ENCODE measurements at regions not wholly inside any gene's neighbourhood (a gene's known extent, or its start where the extent isn't known, plus 50 kb on each side); places are given as distances from the start of the nearest gene placed in this dataset.

- H3K27ac ChIP-seq (replicated peaks) = no peak overlapping the region
- no peak for DNase-seq (ENCODE audit: low read depth in 1 of 2, low spot score in 1 of 2)
- TF ChIP-seq POLR2AphosphoS5 (IDR thresholded peaks at IDR 0.05; ENCODE audit: low read depth) (no peak), GABPA (IDR thresholded peaks at IDR 0.05; ENCODE audit: low read depth) (no peak), SPI1 (IDR thresholded peaks at IDR 0.05; ENCODE audit: borderline replicate concordance, low read depth) (no peak)
- TF ChIP-seq, protein P1, sequence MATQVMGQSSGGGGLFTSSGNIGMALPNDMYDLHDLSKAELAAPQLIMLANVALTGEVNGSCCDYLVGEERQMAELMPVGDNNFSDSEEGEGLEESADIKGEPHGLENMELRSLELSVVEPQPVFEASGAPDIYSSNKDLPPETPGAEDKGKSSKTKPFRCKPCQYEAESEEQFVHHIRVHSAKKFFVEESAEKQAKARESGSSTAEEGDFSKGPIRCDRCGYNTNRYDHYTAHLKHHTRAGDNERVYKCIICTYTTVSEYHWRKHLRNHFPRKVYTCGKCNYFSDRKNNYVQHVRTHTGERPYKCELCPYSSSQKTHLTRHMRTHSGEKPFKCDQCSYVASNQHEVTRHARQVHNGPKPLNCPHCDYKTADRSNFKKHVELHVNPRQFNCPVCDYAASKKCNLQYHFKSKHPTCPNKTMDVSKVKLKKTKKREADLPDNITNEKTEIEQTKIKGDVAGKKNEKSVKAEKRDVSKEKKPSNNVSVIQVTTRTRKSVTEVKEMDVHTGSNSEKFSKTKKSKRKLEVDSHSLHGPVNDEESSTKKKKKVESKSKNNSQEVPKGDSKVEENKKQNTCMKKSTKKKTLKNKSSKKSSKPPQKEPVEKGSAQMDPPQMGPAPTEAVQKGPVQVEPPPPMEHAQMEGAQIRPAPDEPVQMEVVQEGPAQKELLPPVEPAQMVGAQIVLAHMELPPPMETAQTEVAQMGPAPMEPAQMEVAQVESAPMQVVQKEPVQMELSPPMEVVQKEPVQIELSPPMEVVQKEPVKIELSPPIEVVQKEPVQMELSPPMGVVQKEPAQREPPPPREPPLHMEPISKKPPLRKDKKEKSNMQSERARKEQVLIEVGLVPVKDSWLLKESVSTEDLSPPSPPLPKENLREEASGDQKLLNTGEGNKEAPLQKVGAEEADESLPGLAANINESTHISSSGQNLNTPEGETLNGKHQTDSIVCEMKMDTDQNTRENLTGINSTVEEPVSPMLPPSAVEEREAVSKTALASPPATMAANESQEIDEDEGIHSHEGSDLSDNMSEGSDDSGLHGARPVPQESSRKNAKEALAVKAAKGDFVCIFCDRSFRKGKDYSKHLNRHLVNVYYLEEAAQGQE (IDR thresholded peaks at IDR 0.05; ENCODE audit: insufficient replicate concordance, low read depth) = no peak
- TF ChIP-seq, protein P2, sequence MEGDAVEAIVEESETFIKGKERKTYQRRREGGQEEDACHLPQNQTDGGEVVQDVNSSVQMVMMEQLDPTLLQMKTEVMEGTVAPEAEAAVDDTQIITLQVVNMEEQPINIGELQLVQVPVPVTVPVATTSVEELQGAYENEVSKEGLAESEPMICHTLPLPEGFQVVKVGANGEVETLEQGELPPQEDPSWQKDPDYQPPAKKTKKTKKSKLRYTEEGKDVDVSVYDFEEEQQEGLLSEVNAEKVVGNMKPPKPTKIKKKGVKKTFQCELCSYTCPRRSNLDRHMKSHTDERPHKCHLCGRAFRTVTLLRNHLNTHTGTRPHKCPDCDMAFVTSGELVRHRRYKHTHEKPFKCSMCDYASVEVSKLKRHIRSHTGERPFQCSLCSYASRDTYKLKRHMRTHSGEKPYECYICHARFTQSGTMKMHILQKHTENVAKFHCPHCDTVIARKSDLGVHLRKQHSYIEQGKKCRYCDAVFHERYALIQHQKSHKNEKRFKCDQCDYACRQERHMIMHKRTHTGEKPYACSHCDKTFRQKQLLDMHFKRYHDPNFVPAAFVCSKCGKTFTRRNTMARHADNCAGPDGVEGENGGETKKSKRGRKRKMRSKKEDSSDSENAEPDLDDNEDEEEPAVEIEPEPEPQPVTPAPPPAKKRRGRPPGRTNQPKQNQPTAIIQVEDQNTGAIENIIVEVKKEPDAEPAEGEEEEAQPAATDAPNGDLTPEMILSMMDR (IDR thresholded peaks at IDR 0.05; ENCODE audit: insufficient read depth, low read length) = no peak
Measured at GRCh38 chr5:4537489-4537888, 602.6 kb upstream of the ADAMTS16 start.

GRCh38 chr5:4540375-4541173 is 599.6 kb upstream of the ADAMTS16 start:
- no peak for TF ChIP-seq SPI1 (IDR thresholded peaks at IDR 0.05; ENCODE audit: borderline replicate concordance, low read depth)
- no peak for TF ChIP-seq GABPA (IDR thresholded peaks at IDR 0.05; ENCODE audit: low read depth)
- no peak for TF ChIP-seq POLR2AphosphoS5 (IDR thresholded peaks at IDR 0.05; ENCODE audit: low read depth)
- TF ChIP-seq, protein P1 (IDR thresholded peaks at IDR 0.05; ENCODE audit: insufficient replicate concordance, low read depth) = no peak
- TF ChIP-seq, protein P2 (IDR thresholded peaks at IDR 0.05; ENCODE audit: insufficient read depth, low read length) = no peak
- Histone ChIP-seq H3K27me3 (ENCODE audit: insufficient read depth, poor library complexity, severe bottlenecking) (no peaks in the 10 kb centered on the region), H3K4me3 (replicated peaks; ENCODE audit: insufficient read depth, low read length) (no peak overlapping the region), H3K27ac (replicated peaks) (no peak overlapping the region)
- DNase-seq (ENCODE audit: low read depth in 1 of 2, low spot score in 1 of 2) = no peak

More at GRCh38 chr5:4537489-4537888, 602.6 kb upstream of the ADAMTS16 start:
- no peak overlapping the region for H3K4me3 ChIP-seq (replicated peaks; ENCODE audit: insufficient read depth, low read length)
- H3K27me3 ChIP-seq (ENCODE audit: insufficient read depth, poor library complexity, severe bottlenecking) = no peaks in the 10 kb centered on the region

DNA sequence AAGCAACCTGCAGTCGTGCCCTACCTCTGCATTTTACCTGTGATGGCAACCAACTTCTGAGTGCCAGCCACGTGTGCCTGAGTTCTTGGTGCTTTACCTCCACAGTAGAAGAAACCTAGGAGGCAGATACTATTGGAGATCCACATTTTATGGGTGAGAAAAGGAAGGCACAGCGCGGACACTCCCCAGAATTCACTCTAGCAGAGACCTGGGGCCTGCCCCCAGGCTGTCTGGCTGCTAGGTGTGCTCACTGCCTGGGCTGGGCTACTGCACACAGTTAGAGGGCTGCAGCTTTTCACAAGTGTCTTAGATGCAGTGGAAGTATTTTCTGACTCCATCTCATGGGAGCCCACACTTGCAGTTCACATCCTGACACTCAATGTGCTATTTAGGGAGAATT is 598.8 kb upstream of the ADAMTS16 start:
- Histone ChIP-seq H3K27me3 (ENCODE audit: insufficient read depth, poor library complexity, severe bottlenecking) (no peaks in the 10 kb centered on the region), H3K4me3 (replicated peaks; ENCODE audit: insufficient read depth, low read length) (no peak overlapping the region), H3K27ac (replicated peaks) (no peak overlapping the region)
- no peak for DNase-seq (ENCODE audit: low read depth in 1 of 2, low spot score in 1 of 2)
- TF ChIP-seq SPI1 (IDR thresholded peaks at IDR 0.05; ENCODE audit: borderline replicate concordance, low read depth) (no peak), GABPA (IDR thresholded peaks at IDR 0.05; ENCODE audit: low read depth) (no peak), POLR2AphosphoS5 (IDR thresholded peaks at IDR 0.05; ENCODE audit: low read depth) (no peak)
- TF ChIP-seq, protein P1 (IDR thresholded peaks at IDR 0.05; ENCODE audit: insufficient replicate concordance, low read depth) = no peak
- TF ChIP-seq, protein P2 (IDR thresholded peaks at IDR 0.05; ENCODE audit: insufficient read depth, low read length) = no peak
